ENCODE measurements at regions not wholly inside any gene's neighbourhood (a gene's known extent, or its start where the extent isn't known, plus 50 kb on each side); places are given as distances from the start of the nearest gene placed in this dataset.
"Not testable (repeated sequence)": the region's sequence is repeated elsewhere in the genome, so short reads cannot be mapped to it uniquely, and the experiment has no call there.

- no peak for DNase-seq
Measured at GRCh38 chr3:177438596-177439220, 241.4 kb upstream of the TBL1XR1 start.

GRCh38 chr3:177439694-177440269 is 242.5 kb upstream of the TBL1XR1 start:
- no peak for DNase-seq

- no peak for DNase-seq
Measured at GRCh38 chr3:177440456-177441104, 243.3 kb upstream of the TBL1XR1 start.

GRCh38 chr3:177441276-177441812 is 244.1 kb upstream of the TBL1XR1 start:
- no peak for DNase-seq

GRCh38 chr3:177441813-177442646 is 244.7 kb upstream of the TBL1XR1 start:
- no peak for DNase-seq

- DNase-seq: no peak
Measured at GRCh38 chr3:177443469-177443868, 246.2 kb upstream of the TBL1XR1 start.

GRCh38 chr3:177444696-177445095 is 247.4 kb upstream of the TBL1XR1 start:
- DNase-seq: no peak

GRCh38 chr3:177445549-177445948 is 248.3 kb upstream of the TBL1XR1 start:
- no peak for DNase-seq

GRCh38 chr3:177446165-177446601 is 248.9 kb upstream of the TBL1XR1 start:
- no peak for DNase-seq

GRCh38 chr3:177447938-177448337 is 250.7 kb upstream of the TBL1XR1 start:
- DNase-seq: no peak

- DNase-seq: no peak
Measured at GRCh38 chr3:177448987-177449359, 251.7 kb upstream of the TBL1XR1 start.

- DNase-seq: no peak
Measured at GRCh38 chr3:177449360-177450006, 252.2 kb upstream of the TBL1XR1 start.

GRCh38 chr3:177451301-177451750 is 254.0 kb upstream of the TBL1XR1 start:
- no peak for DNase-seq

- DNase-seq: peak; percentile 30
Measured at GRCh38 chr3:177451864-177452830, 254.9 kb upstream of the TBL1XR1 start.

GRCh38 chr3:177452831-177453450 is 255.7 kb upstream of the TBL1XR1 start:
- DNase-seq: peak; percentile 15

GRCh38 chr3:177453451-177453844 is 256.2 kb upstream of the TBL1XR1 start:
- no peak for DNase-seq

- DNase-seq: not testable (repeated sequence)
Measured at GRCh38 chr3:177457204-177457603, 259.9 kb upstream of the TBL1XR1 start.

GRCh38 chr3:177459401-177459800 is 262.1 kb upstream of the TBL1XR1 start:
- DNase-seq: peak; percentile 58

- no peak for DNase-seq
Measured at GRCh38 chr3:177460047-177460446, 262.8 kb upstream of the TBL1XR1 start.

GRCh38 chr3:177461765-177462164 is 264.5 kb upstream of the TBL1XR1 start:
- DNase-seq: no peak

- DNase-seq: not testable (repeated sequence)
Measured at GRCh38 chr3:177463341-177463740, 266.1 kb upstream of the TBL1XR1 start.

Data from NCI-H82 (cell line).